Sciatic nerve (tissue), 2 donors: ENCODE measurements at regions not wholly inside any gene's neighbourhood (a gene's known extent, or its start where the extent isn't known, plus 50 kb on each side); places are given as distances from the start of the nearest gene placed in this dataset.

ENCODE experiments used
- ATAC-seq: fragments of 200-7000 bp; cut with Tn5 transposase; one replicate; pipeline ENCODE4 v1.9.1; 2020; ENCODE audit warnings: mild to moderate bottlenecking, moderate library complexity
- DNase-seq: peaks from one replicate; pipeline ENCODE4 v3.0.0-alpha.2; 2020; ENCODE audit warnings: low spot score
- intact Hi-C: fragments of 100-400 bp; cut with DNase I; formaldehyde crosslinking; loops from one replicate; pipeline ENCODE4 v1.14.2; 2022
- donor health status: DM: no; HTN: no; CAD: no.
- donor health status: DM: no; HTN: no; CAD: no.

- intact Hi-C loops: loop anchor here (10.0 kb wide), 1 partner anchor 296 kb away; no protein-coding TSS in a partner anchor
- ATAC-seq (no peak), DNase-seq (no peak)
These were observed 92.3 kb downstream of the UCHL1 start for GRCh38 chr4:41349021-41349420.

- intact Hi-C loops: no loop called here
- no peak for DNase-seq
- no peak for ATAC-seq
These were observed 102.1 kb downstream of the UCHL1 start for GRCh38 chr4:41358647-41359421.

- ATAC-seq (no peak), DNase-seq (no peak)
- intact Hi-C loops: no loop called here
These were observed 102.7 kb downstream of the UCHL1 start for GRCh38 chr4:41359422-41359775.

- intact Hi-C loops: no loop called here
- no peak for ATAC-seq
- DNase-seq: no peak
These were observed 103.1 kb downstream of the UCHL1 start for GRCh38 chr4:41359836-41360213.

DNA sequence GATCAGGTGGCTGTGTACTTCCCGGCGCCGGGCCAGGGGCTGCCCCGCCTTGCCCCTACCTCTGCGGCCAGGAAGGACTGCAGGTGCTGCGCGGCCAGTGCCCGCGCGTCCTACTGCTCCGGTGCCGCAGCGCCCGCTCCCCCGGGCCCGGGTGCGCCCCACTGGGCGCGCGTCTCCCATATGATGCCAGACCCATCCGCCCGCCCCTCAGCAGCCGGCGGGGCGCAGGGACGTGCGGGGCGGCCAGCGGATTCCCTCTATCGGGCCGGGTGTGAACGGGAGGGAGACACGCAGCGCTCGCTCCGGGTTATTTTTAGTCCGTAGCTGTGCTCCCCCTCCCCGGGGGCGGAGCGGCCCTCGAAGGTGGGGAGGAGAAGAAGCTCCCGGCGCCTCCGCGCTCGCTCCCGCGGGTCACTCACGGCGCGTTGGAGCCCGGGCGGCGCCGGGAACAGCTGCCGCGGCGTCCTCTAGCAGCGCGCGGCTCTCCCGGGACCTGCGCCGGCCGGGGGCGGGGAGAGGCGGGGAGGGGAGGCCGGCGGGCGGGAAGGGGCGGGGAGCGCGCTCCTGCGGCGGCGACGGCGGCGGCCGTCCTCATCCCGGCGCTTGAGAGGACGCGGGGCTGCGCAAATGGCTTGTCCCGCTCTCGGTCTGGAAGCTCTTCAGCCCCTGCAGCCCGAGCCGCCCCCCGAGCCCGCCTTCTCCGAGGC, 103.6 kb downstream of the UCHL1 start:
- DNase-seq: peak; percentile 77
- ATAC-seq: peak; percentile 75
- intact Hi-C loops: no loop called here

DNA sequence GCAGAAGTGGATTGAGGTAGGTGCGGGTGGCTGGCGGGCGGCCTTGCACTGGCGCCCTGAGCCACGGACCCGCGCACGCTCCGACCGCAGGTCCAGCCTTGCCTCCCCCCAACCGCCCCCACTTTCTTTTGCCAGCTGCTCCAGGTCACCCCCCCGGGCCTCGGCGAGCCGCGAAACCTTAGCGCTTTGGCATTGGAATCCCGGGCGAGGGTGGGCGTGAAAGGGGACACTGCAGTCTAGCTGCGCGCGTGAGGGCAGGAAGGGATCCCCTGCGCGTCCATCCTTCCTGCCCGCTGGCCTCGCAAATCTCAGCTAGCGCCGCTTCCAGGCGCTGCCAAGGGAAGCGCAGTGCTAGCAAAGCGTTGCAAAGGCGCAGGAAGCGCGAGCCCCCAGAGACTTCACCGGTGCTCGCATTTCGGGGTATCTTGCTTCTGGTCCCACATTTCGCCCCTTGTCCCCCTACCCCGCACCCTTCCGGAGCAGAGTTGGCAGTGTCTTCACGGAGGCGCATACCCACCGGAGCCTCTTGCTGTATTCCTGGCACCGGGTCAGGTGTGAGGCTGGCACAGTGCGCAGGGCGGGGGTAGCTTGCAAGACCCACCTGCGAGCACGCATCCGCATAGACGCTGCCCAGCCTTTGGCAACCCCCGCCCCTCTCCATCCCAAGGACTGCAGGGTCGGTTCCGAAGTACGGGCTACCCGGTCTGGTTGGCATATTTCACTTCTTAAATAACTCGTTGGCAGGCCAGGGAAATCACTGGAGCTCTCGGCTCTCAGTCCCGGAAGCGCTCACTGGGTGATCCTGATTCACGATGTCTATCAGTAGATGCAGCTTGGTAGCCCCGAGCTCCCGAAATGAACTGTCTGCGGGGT, 104.4 kb downstream of the UCHL1 start:
- peak; percentile 61 for ATAC-seq
- intact Hi-C loops: no loop called here
- peak; percentile 67 for DNase-seq

GRCh38 chr4:41361794-41362526, 105.2 kb downstream of the UCHL1 start:
- no peak for DNase-seq
- intact Hi-C loops: no loop called here
- peak; percentile 21 for ATAC-seq

GRCh38 chr4:41362621-41363383, 106.1 kb downstream of the UCHL1 start:
- ATAC-seq (no peak), DNase-seq (no peak)
- intact Hi-C loops: no loop called here

- ATAC-seq (peak; percentile 48), DNase-seq (no peak)
- intact Hi-C loops: no loop called here
These were observed 106.8 kb downstream of the UCHL1 start for GRCh38 chr4:41363384-41363981.

DNA sequence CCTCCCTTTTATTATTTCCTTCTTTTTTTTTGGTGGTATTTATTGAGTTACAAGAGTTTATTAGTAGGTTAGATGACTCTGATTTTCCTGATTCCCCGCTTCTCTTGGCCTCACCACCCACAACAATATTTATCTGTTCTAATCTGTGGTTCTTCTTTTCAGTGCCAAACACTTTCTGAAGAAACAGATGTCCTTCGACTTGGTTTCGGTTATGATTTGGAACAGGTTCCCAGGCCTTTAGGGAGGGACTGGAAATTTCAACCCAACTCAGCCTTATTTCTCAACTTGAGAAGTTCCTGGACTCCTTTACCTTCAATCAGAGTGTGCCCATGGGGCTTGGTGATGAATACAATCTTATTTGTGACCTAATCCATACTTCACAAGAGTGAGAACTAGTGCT, 108.1 kb downstream of the UCHL1 start:
- DNase-seq (no peak), ATAC-seq (peak; percentile 60)
- intact Hi-C loops: no loop called here

DNA sequence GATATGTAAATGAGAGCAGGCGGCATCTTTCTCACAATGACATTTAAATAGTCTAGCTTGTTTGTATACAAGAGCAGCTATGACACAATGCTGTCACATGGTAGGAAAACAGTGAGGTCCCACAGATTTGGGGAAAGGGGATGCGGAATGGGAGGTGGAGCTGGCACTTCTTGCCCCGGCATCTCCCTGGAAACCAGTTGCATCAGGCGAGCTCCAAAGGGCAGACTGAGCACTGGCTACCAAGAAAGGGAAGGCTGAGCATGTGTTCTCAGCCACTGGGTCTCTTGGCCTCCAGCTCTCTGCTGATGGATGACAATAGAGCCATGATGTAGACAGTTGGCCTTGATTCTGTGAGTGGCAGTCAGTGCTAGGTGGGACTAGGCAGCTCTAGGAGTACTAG, 109.0 kb downstream of the UCHL1 start:
- intact Hi-C loops: no loop called here
- no peak for ATAC-seq
- no peak for DNase-seq

DNA sequence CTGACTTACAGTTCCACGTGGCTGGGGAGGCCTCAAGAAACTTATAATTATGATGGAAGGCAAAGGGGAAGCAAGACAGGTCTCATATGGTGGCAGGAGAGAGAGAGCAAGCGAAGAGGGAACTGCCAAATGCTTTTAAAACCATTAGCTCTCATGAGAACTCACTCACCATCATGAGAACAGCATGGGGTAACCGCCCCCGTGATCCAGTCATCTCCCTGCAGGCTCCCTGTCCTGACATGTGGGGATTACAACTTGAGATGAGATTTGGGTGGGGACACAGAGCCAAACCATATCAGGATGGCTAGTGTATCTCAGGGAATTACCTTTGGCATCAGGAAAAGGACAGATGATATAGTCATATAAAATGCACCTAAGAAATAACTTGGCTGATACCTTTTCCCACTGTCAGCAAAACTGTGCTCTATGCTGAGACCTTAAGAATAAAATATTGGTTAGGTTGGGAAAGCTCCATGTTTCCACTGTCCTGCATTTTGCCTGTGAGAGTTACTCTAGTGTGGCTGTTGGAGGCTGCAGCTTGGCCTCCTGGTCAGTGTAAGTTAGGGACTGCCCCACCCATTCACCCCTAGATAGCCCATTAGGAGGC, 110.3 kb downstream of the UCHL1 start:
- intact Hi-C loops: no loop called here
- DNase-seq (no peak), ATAC-seq (no peak)

GRCh38 chr4:41369680-41370079, 113.0 kb downstream of the UCHL1 start:
- no peak for DNase-seq
- ATAC-seq: peak; percentile 38
- intact Hi-C loops: no loop called here

DNA sequence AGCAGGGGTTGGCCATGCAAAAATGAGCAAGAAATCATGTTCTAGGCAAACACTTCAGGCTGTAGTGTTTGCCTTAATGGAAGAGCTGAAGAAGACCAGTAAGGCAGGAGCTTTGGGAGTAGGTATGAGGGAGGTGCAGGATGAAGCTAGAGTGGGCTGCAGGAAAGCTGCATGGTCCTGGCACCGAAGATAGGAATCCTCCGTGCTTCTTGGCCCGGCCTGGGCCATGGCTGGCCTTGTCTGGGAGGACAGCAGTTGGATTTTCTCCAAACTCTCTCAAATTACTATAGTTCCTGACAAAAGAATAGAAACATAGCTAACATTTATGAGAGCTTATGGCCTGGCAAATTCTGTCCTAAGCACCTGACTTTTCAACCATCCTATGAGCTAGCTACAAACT, 116.5 kb downstream of the UCHL1 start:
- DNase-seq (no peak), ATAC-seq (no peak)
- intact Hi-C loops: no loop called here

DNA sequence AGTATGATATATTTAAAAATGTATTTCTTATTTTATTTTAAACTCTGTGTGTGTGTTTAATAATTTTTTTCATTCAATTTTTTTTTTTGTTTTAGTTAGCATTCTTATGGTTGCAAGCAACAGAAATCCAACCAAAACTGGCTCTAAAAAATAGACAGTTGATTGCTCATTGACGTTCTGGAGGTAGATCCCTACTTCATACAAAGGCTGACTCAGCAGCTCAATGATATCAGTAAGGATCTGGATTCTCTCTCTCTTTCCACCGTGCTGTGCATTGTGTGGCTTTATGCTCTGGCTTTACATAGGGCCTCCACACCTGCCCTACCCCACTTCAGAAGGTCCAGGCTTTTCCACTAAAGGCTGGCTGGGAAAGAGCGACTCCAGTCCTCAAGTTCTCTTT, 117.8 kb downstream of the UCHL1 start:
- ATAC-seq (no peak), DNase-seq (no peak)
- intact Hi-C loops: no loop called here

DNA sequence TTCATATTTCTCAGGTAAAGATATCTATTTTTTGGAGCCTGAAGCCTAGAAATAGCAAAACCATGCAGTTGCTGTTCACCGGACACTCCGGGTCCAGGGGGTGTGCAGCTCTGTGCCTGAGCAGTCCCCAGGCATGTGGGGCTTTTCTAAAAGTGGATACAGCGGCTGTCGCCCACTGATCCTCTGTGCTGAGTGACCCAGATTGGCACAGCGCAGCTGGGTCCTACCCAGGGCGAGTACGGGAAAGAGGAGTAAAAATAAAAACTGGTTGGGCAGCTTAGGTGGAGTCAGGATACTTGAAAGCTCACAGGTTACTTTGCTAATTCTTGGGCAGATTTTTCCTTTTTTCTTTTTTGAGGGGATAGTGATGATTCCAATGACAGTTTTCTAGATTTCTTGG, 118.8 kb downstream of the UCHL1 start:
- intact Hi-C loops: no loop called here
- no peak for ATAC-seq
- no peak for DNase-seq

GRCh38 chr4:41377196-41377595, 120.5 kb downstream of the UCHL1 start:
- no peak for ATAC-seq
- intact Hi-C loops: no loop called here
- DNase-seq: no peak

DNA sequence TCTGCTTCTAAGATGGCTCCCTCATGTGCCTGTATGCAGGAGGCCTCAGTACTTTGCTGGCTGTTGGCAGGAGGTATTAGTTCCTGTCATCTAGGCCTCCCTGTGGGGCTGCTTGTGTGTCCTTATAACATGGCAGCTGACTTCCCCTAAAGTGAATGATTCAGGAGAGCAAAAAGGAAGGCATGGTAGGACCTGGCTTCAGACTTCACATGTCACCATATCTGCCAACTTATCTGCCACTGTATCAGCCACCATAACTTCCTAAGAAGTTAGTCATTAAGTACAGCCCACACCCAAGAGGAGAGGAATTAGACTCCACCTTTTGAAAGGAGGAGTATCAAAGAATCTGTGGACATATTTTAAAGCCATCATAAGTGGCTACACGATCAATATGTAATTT, 122.5 kb downstream of the UCHL1 start:
- ATAC-seq: no peak
- DNase-seq: no peak
- intact Hi-C loops: no loop called here
